H9 (cell line): ENCODE measurements at regions not wholly inside any gene's neighbourhood (a gene's known extent, or its start where the extent isn't known, plus 50 kb on each side); places are given as distances from the start of the nearest gene placed in this dataset.

Experiments used
- DNase-seq: peaks from one replicate; pipeline ENCODE4 v3.0.0-alpha.2; 2017
- H2AFZ ChIP-seq: one replicate; pipeline ENCODE4 v1.6.1; 2013; ENCODE audit warnings: mild to moderate bottlenecking, low read length, control low read depth, moderate library complexity
- H2AK5ac ChIP-seq: 2 replicates; pipeline ENCODE4 v1.6.1; 2013; ENCODE audit warnings: low read length, control low read depth, mixed read lengths; ENCODE audit not compliant: insufficient read length
- H2BK120ac ChIP-seq: one replicate; pipeline ENCODE4 v1.6.1; 2013; ENCODE audit warnings: low read depth, mild to moderate bottlenecking, low read length, control low read depth, inconsistent platforms; ENCODE audit not compliant: poor library complexity, severe bottlenecking
- H2BK12ac ChIP-seq: 2 replicates; pipeline ENCODE4 v1.6.1; 2013; ENCODE audit warnings: low read length, control low read depth, mixed read lengths, low read depth; ENCODE audit not compliant: insufficient read length
- H2BK15ac ChIP-seq: 2 replicates; pipeline ENCODE4 v1.6.1; 2013; ENCODE audit warnings: low read depth, low read length, control low read depth
- H2BK20ac ChIP-seq: one replicate; pipeline ENCODE4 v1.6.1; 2013; ENCODE audit warnings: low read depth, mild to moderate bottlenecking, low read length, control low read depth, inconsistent platforms; ENCODE audit not compliant: poor library complexity, severe bottlenecking
- H2BK5ac ChIP-seq: 2 replicates; pipeline ENCODE4 v1.6.1; 2013; ENCODE audit warnings: low read length, control low read depth, mixed read lengths; ENCODE audit not compliant: insufficient read length
- H3K14ac ChIP-seq: 2 replicates; pipeline ENCODE4 v1.6.1; 2013; ENCODE audit warnings: low read length, control low read depth; ENCODE audit not compliant: insufficient read depth
- H3K18ac ChIP-seq: 2 replicates; pipeline ENCODE4 v1.6.1; 2013; ENCODE audit warnings: low read depth, mild to moderate bottlenecking, mixed read lengths, low read length, control low read depth; ENCODE audit not compliant: insufficient read length
- H3K23ac ChIP-seq: 2 replicates; pipeline ENCODE4 v1.6.1; 2013; ENCODE audit warnings: low read length, control low read depth, mixed read lengths, low read depth; ENCODE audit not compliant: insufficient read length
- H3K23me2 ChIP-seq: 2 replicates; pipeline ENCODE4 v1.6.1; 2013; ENCODE audit warnings: low read depth, mild to moderate bottlenecking, mixed read lengths, low read length, control low read depth; ENCODE audit not compliant: insufficient read length, poor library complexity, severe bottlenecking
- H3K27ac ChIP-seq: 2 replicates; pipeline ENCODE4 v1.5.1; 2013; ENCODE audit warnings: low read length, control low read depth, mixed read lengths, low read depth; ENCODE audit not compliant: insufficient read length
- H3K27me3 ChIP-seq: 2 replicates; pipeline ENCODE4 v1.6.1; 2013; ENCODE audit warnings: low read length, control low read depth, inconsistent platforms; ENCODE audit not compliant: insufficient read depth
- H3K4ac ChIP-seq: 2 replicates; pipeline ENCODE4 v1.6.1; 2013; ENCODE audit warnings: low read depth, mild to moderate bottlenecking, control low read depth, inconsistent platforms, low read length, moderate library complexity
- H3K4me1 ChIP-seq: 2 replicates; pipeline ENCODE4 v1.6.1; 2013; ENCODE audit warnings: low read length, control low read depth, inconsistent platforms; ENCODE audit not compliant: insufficient read depth
- H3K4me2 ChIP-seq: 2 replicates; pipeline ENCODE4 v1.6.1; 2013; ENCODE audit warnings: low read length, control low read depth, mixed read lengths; ENCODE audit not compliant: insufficient read length, insufficient read depth
- H3K56ac ChIP-seq: 2 replicates; pipeline ENCODE4 v1.6.1; 2013; ENCODE audit warnings: low read depth, mild to moderate bottlenecking, mixed read lengths, low read length, control low read depth; ENCODE audit not compliant: insufficient read length
- H3K79me1 ChIP-seq: 2 replicates; pipeline ENCODE4 v1.6.1; 2013; ENCODE audit warnings: low read depth, mild to moderate bottlenecking, moderate library complexity, low read length, control low read depth, inconsistent platforms; ENCODE audit not compliant: insufficient read depth, poor library complexity, severe bottlenecking
- H3K79me2 ChIP-seq: 2 replicates; pipeline ENCODE4 v1.6.1; 2013; ENCODE audit warnings: low read length, control low read depth, inconsistent platforms; ENCODE audit not compliant: insufficient read depth
- H3K9ac ChIP-seq: 2 replicates; pipeline ENCODE4 v1.6.1; 2013; ENCODE audit warnings: low read length, control low read depth, mixed read lengths; ENCODE audit not compliant: insufficient read length; ENCODE audit errors: extremely low read depth
- H3K9me3 ChIP-seq: one replicate; pipeline ENCODE4 v1.6.1; 2013; ENCODE audit warnings: low read depth, low read length, inconsistent platforms; ENCODE audit not compliant: control insufficient read depth
- H3T11ph ChIP-seq: one replicate; pipeline ENCODE4 v1.6.1; 2013; ENCODE audit warnings: mild to moderate bottlenecking, low read length, control low read depth, inconsistent platforms
- H4K20me1 ChIP-seq: one replicate; pipeline ENCODE4 v1.6.1; 2013; ENCODE audit not compliant: control insufficient read depth, insufficient read length, insufficient read depth
- H4K5ac ChIP-seq: 2 replicates; pipeline ENCODE4 v1.6.1; 2013; ENCODE audit warnings: low read depth, mild to moderate bottlenecking, mixed read lengths, low read length, control low read depth; ENCODE audit not compliant: insufficient read length
- H4K8ac ChIP-seq: replicated peaks from 2 replicates; pipeline ENCODE4 v1.6.1; 2013; ENCODE audit warnings: low read length, control low read depth, mixed read lengths, low read depth; ENCODE audit not compliant: insufficient read length
- H4K91ac ChIP-seq: 2 replicates; pipeline ENCODE4 v1.6.1; 2013; ENCODE audit warnings: low read depth, mild to moderate bottlenecking, moderate library complexity, mixed read lengths, low read length, control low read depth; ENCODE audit not compliant: insufficient read length
- H3K27ac Mint-ChIP-seq, 3 experiments: 2 replicates in 2 of 3; 3 replicates in 1 of 3; pipeline ENCODE4 v1.8.0; 2020 to 2021; ENCODE audit warnings: mixed read lengths in 3 of 3, mild to moderate bottlenecking in 1 of 3, moderate library complexity in 1 of 3
- H3K27me3 Mint-ChIP-seq: 2 replicates; pipeline ENCODE4 v1.8.0; 2021; ENCODE audit warnings: low read depth, mild to moderate bottlenecking, moderate library complexity, mixed read lengths
- H3K36me3 Mint-ChIP-seq, 3 experiments: 2 replicates in 2 of 3; 3 replicates in 1 of 3; pipeline ENCODE4 v1.8.0; 2020 to 2021; ENCODE audit warnings: low read depth in 3 of 3, mixed read lengths in 3 of 3; ENCODE audit not compliant: insufficient read depth in 1 of 3
- H3K4me1 Mint-ChIP-seq, 2 experiments: 2 replicates each; pipeline ENCODE4 v1.8.0; 2020; ENCODE audit warnings: mixed read lengths in 2 of 2
- H3K4me3 Mint-ChIP-seq, 2 experiments: 2 replicates in 1 of 2; 3 replicates in 1 of 2; pipeline ENCODE4 v1.8.0; 2020 to 2021; ENCODE audit warnings: mild to moderate bottlenecking in 2 of 2, mixed read lengths in 2 of 2, moderate library complexity in 1 of 2
- H3K9me3 Mint-ChIP-seq, 2 experiments: 2 replicates in 1 of 2; 3 replicates in 1 of 2; pipeline ENCODE4 v1.8.0; 2020; ENCODE audit warnings: mild to moderate bottlenecking in 2 of 2, mixed read lengths in 2 of 2, moderate library complexity in 1 of 2
- WGBS: extraction: QIAGEN DNeasy Blood & Tissue Kit; methylation state at CpG from one replicate; pipeline ENCODE4 v1.1.7; 2013; ENCODE audit warnings: missing lambda C conversion rate, low lambda C conversion rate, mixed read lengths; ENCODE audit not compliant: insufficient read length; ENCODE audit errors: extremely low coverage; 5-methylcytosine and 5-hydroxymethylcytosine counted together
- TF ChIP-seq, protein P1 (sequence below): fragments of 200-600 bp; sonication (generic); conservative IDR thresholded peaks from 3 replicates; pipeline ENCODE4 v1.8.0; 2021; ENCODE audit warnings: antibody characterized with exemption, mild to moderate bottlenecking

DNA sequence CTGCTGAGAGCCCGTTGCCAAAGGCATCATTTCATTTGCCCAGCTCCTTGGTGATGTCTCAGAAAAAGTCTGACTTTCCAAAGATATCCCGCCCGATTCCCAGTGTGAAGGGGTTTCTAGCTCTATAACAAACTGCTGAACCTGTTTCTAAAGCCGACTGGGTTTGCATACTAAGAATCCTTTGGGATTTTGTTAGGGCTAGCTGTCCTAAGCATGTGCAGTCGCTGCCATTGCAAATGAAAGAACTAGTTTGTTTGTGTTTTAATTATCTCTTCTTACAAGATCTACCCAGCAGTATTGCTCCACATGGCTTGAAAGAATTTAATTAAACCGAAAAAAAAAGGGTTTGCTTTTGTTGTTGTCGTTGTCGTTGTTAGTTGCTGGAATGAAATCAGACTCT is 476.6 kb downstream of the GATA3 start:
- Histone ChIP-seq H3K9ac (no peak overlapping the region), H4K20me1 (no peaks in the 10 kb centered on the region), H2AK5ac (no peak overlapping the region), H4K91ac (no peak overlapping the region), H3K79me2 (no peaks in the 10 kb centered on the region; the same call in 1 of the 2 replicates), H3K27me3 (no peaks in the 10 kb centered on the region), H3K4ac (no peak overlapping the region), H3T11ph (no peak overlapping the region), H2AFZ (no peak overlapping the region), H3K56ac (no peak overlapping the region), H4K8ac (no peak overlapping the region), H3K4me1 (no peaks in the 10 kb centered on the region), H2BK120ac (no peak overlapping the region), H2BK20ac (no peak overlapping the region), H3K4me2 (no peak overlapping the region), H3K9me3 (no peaks in the 10 kb centered on the region), H3K14ac (no peak overlapping the region), H3K18ac (no peak overlapping the region), H3K23ac (no peak overlapping the region), H2BK5ac (no peak overlapping the region), H3K23me2 (no peaks in the 10 kb centered on the region), H2BK12ac (no peak overlapping the region), H2BK15ac (no peak overlapping the region), H3K27ac (no peak overlapping the region), H3K79me1 (no peaks in the 10 kb centered on the region), H4K5ac (no peak overlapping the region)
- no peak overlapping the region for H3K4me3 Mint-ChIP-seq
- WGBS: no CpG with 5 or more reads among the region's 8 CpGs
- no peaks in the 10 kb centered on the region for H3K4me1 Mint-ChIP-seq
- no peaks in the 10 kb centered on the region for H3K9me3 Mint-ChIP-seq
- H3K27ac Mint-ChIP-seq: no peak overlapping the region
- DNase-seq: no peak
- H3K36me3 Mint-ChIP-seq: no peaks in the 10 kb centered on the region
- TF ChIP-seq, protein P1, sequence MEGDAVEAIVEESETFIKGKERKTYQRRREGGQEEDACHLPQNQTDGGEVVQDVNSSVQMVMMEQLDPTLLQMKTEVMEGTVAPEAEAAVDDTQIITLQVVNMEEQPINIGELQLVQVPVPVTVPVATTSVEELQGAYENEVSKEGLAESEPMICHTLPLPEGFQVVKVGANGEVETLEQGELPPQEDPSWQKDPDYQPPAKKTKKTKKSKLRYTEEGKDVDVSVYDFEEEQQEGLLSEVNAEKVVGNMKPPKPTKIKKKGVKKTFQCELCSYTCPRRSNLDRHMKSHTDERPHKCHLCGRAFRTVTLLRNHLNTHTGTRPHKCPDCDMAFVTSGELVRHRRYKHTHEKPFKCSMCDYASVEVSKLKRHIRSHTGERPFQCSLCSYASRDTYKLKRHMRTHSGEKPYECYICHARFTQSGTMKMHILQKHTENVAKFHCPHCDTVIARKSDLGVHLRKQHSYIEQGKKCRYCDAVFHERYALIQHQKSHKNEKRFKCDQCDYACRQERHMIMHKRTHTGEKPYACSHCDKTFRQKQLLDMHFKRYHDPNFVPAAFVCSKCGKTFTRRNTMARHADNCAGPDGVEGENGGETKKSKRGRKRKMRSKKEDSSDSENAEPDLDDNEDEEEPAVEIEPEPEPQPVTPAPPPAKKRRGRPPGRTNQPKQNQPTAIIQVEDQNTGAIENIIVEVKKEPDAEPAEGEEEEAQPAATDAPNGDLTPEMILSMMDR: no peak
- peaks cover 7% of the 10 kb centered on the region for H3K27me3 Mint-ChIP-seq
